GM18505 (cell line): ENCODE measurements at regions not wholly inside any gene's neighbourhood (a gene's known extent, or its start where the extent isn't known, plus 50 kb on each side); places are given as distances from the start of the nearest gene placed in this dataset.

Experiments
- ATAC-seq: cut with Tn5 transposase; IDR thresholded peaks from one replicate; pipeline ENCODE4 v1.9.1; 2021; ENCODE audit not compliant: unreplicated experiment
- POLR2A ChIP-seq: IDR thresholded peaks from 4 replicates; pipeline ENCODE4 v1.6.1; 2011; ENCODE audit warnings: borderline replicate concordance; ENCODE audit not compliant: insufficient read depth, insufficient read length; ENCODE audit errors: extremely low read depth

GRCh38 chr11:97157221-97157740 is 767.5 kb downstream of the JRKL start:
- no peak for TF ChIP-seq POLR2A
- no peak for ATAC-seq

- no peak for TF ChIP-seq POLR2A
- no peak for ATAC-seq
Observed at GRCh38 chr11:97158243-97158642, 768.4 kb downstream of the JRKL start.

- no peak for ATAC-seq
- no peak for TF ChIP-seq POLR2A
Observed at GRCh38 chr11:97163631-97164191, 773.9 kb downstream of the JRKL start.

GRCh38 chr11:97201743-97202612 is 812.2 kb downstream of the JRKL start:
- no peak for TF ChIP-seq POLR2A
- no peak for ATAC-seq

GRCh38 chr11:97202613-97203292 is 812.9 kb downstream of the JRKL start:
- TF ChIP-seq POLR2A: no peak
- ATAC-seq: no peak

GRCh38 chr11:97218011-97218410 is 828.2 kb downstream of the JRKL start:
- TF ChIP-seq POLR2A: no peak
- ATAC-seq: no peak

DNA sequence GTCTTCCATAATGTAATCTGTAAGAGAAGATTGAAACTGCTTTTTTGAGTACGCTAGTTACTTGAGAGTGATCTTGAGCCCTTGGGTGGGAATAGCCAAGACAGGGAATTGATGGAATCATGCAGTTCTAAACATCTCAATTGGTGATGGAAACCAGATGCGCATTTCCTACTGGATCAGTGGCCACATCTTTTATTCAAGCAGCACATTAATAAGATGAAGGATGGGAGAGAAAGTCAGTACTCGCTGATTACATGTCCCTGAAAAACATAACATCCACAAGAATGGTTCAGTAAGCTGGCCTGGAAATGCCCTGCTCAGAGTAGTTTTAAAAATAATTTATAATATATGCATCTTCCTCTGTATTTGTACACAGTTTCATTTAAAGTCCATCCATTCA is 833.8 kb downstream of the JRKL start:
- TF ChIP-seq POLR2A: no peak
- no peak for ATAC-seq

GRCh38 chr11:97224396-97224795 is 834.6 kb downstream of the JRKL start:
- ATAC-seq: no peak
- no peak for TF ChIP-seq POLR2A

DNA sequence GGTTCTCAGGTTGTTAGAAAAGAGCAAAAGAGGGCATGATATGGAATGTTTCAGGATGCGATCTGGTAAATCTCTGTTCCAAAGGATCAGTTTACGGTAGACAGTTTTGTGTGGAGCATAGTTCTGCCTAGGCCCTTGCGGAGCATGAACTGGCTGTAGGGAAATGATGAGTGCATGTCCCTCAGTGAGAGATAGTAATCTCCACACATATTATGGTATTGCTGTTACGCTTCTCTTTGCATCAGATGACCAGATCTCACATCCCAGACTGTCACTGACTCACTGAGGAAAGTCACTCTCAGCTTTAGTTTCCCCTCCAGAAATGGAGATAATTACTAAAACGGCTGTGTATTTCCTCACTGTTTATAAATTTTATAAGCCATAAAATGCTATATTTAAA is 836.0 kb downstream of the JRKL start:
- TF ChIP-seq POLR2A: no peak
- ATAC-seq: no peak

GRCh38 chr11:97229936-97230335 is 840.1 kb downstream of the JRKL start:
- TF ChIP-seq POLR2A: no peak
- no peak for ATAC-seq

DNA sequence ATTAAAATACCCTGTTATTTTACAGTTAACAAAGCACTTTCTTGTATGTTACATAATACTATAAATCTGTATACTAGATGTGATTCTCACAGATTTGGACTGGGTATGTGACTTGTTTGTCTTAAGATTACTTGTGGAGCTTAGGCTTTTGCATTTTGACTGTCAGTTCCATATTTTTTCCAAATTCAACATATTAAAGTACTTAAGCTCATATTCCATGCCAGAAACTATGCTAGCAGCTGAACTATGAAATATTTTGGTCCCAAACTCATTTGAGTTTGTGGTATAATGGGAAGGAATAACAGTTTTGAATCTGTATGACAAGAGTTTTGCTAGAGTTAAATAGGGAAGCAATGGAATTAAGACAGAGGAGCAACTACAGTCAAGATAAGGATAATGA is 841.4 kb downstream of the JRKL start:
- ATAC-seq: no peak
- TF ChIP-seq POLR2A: no peak

GRCh38 chr11:97234016-97234415 is 844.2 kb downstream of the JRKL start:
- no peak for TF ChIP-seq POLR2A
- ATAC-seq: no peak

DNA sequence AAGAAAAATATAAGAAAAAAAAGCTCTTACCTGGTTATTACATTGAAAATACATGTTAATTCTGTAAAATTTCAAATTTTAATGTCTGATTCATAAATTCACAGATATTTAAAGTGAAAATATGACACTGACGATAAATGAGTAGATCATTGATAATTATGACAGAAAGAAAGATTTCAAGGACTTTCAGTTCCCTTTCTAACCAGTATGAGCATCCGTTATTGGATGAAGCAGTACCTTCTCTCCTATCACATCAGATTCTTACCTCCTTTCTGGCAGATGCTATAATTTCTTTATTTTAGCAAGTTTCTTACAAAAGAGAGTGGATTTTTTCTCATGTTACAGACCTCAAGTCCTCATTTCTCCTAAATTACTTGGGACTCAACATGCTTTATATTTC is 847.3 kb downstream of the JRKL start:
- TF ChIP-seq POLR2A: no peak
- no peak for ATAC-seq
